ENCODE measurements at regions not wholly inside any gene's neighbourhood (a gene's known extent, or its start where the extent isn't known, plus 50 kb on each side); places are given as distances from the start of the nearest gene placed in this dataset.

DNA sequence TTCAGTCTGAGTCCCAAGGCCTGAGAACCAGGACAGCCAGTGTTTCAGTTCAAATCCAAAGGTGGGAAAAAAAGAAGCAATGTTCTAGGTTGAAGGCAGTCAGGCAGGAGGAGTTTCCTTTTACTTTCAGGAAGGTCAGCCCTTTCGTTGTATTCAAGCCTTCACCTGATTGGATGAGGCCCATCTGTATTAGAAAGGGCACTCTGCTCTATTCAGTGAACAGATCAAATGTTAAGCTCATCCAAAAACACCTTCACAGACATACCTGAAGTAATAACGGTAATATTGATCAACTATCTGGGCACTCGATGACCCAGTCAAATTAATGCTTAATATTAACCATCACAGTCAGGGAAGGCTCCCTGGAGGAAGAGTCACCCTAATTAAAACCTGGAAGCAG is 60.9 kb downstream of the IRX5 start:
- TF ChIP-seq EZH2phosphoT487 (IDR thresholded peaks at IDR 0.05; ENCODE audit: borderline replicate concordance, low read length) (no peak), EZH2 (IDR thresholded peaks at IDR 0.05; ENCODE audit: low read length, unreplicated experiment) (no peak)
- TF ChIP-seq, protein P1, sequence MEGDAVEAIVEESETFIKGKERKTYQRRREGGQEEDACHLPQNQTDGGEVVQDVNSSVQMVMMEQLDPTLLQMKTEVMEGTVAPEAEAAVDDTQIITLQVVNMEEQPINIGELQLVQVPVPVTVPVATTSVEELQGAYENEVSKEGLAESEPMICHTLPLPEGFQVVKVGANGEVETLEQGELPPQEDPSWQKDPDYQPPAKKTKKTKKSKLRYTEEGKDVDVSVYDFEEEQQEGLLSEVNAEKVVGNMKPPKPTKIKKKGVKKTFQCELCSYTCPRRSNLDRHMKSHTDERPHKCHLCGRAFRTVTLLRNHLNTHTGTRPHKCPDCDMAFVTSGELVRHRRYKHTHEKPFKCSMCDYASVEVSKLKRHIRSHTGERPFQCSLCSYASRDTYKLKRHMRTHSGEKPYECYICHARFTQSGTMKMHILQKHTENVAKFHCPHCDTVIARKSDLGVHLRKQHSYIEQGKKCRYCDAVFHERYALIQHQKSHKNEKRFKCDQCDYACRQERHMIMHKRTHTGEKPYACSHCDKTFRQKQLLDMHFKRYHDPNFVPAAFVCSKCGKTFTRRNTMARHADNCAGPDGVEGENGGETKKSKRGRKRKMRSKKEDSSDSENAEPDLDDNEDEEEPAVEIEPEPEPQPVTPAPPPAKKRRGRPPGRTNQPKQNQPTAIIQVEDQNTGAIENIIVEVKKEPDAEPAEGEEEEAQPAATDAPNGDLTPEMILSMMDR (conservative IDR thresholded peaks at IDR 0.05; ENCODE audit: low read depth, low read length), result no peak
